Duodenal mucosa (tissue), 2 donors: ENCODE measurements at regions not wholly inside any gene's neighbourhood (a gene's known extent, or its start where the extent isn't known, plus 50 kb on each side); places are given as distances from the start of the nearest gene placed in this dataset.

Experiments used
- H3K27ac ChIP-seq: one replicate; pipeline ENCODE4 v1.7.0; 2013; ENCODE audit warnings: low read depth, low read length
- H3K27me3 ChIP-seq, 2 donors: one replicate each; pipeline ENCODE4 v1.7.0; 2013; ENCODE audit warnings: low read length in 2 of 2, control low read depth in 1 of 2; ENCODE audit not compliant: insufficient read depth in 2 of 2, control insufficient read depth in 1 of 2
- H3K36me3 ChIP-seq, 2 donors: one replicate each; pipeline ENCODE4 v1.7.0; 2013; ENCODE audit warnings: low read length in 2 of 2, control low read depth in 1 of 2; ENCODE audit not compliant: insufficient read depth in 2 of 2, control insufficient read depth in 1 of 2
- H3K4me1 ChIP-seq, 2 donors: one replicate each; pipeline ENCODE4 v1.7.0; 2013; ENCODE audit warnings: low read length in 2 of 2, control low read depth in 1 of 2; ENCODE audit not compliant: insufficient read depth in 2 of 2, control insufficient read depth in 1 of 2
- H3K4me3 ChIP-seq, 2 donors: one replicate each; pipeline ENCODE4 v1.7.0; 2013; ENCODE audit warnings: low read length in 2 of 2, low read depth in 1 of 2
- H3K9ac ChIP-seq, 2 donors: one replicate each; pipeline ENCODE4 v1.7.0; 2013; ENCODE audit warnings: low read length in 2 of 2, low read depth in 1 of 2
- H3K9me3 ChIP-seq, 2 donors: one replicate each; pipeline ENCODE4 v1.7.0; 2013; ENCODE audit warnings: low read length in 2 of 2, control low read depth in 1 of 2; ENCODE audit not compliant: control insufficient read depth in 1 of 2

DNA sequence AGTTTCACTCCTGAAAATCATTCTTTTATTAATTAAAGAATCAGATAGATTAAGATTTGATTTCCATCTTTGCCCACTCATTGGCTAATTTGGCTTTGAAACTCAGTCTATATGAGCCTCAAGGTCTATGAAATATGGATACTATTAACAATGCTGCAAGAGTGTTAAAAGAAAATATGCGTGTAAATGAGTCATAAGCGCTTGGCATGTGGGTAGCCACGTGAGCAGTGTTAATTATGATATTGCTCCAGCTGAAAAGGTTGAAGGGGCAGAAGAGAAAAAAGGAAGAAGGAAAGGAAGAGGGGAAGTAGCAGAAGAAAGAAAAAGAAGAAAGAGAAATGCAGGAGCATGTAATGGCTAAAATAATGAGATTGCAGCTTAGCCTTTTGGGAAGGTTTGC, 151.4 kb downstream of the CHRM3 start:
- no peaks in the 10 kb centered on the region for H3K9me3 ChIP-seq
- peaks cover 0 to 6% of the 10 kb centered on the region in 2 donors for H3K4me1 ChIP-seq
- H3K27me3 ChIP-seq = no peaks in the 10 kb centered on the region
- H3K36me3 ChIP-seq = no peaks in the 10 kb centered on the region
- no peak overlapping the region for H3K9ac ChIP-seq
- H3K27ac ChIP-seq = no peak overlapping the region
- H3K4me3 ChIP-seq = no peak overlapping the region

DNA sequence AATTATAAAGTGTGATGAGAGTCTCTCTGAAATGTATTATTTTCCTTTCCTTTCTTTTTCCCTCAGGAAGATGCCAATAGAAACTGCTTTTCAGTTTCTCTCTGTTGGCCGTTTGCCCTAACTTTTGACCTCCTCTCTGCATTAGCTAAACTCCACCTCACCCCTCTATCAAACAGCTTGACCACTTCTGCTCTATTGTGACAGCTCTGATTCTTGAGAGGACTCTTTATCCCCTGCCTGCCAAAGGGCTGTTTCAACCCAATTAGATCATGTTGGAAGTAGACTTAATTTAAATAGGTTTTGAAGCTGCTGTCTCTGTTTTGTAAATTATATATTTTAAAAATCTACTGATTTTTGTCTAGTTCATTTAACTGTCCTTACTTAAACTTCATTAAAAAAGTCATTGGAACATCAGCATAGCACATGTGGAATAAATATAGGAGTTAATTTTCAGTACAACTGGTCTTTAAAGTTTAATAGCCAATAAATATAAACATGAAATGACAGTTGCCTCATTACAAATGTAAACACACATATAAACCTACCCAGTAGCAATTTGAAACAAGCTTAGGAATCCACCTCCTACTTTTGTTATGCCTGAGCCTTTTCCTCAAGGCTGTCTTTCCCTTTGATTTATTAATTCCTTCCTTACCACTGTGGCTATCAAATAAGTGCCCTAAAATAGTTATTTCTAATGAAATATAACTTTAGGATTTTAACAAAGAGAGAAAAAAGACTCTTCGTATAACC, 152.0 kb downstream of the CHRM3 start:
- H3K36me3 ChIP-seq = no peaks in the 10 kb centered on the region
- peaks cover 0 to 6% of the 10 kb centered on the region in 2 donors for H3K4me1 ChIP-seq
- H3K27ac ChIP-seq = no peak overlapping the region
- H3K4me3 ChIP-seq = no peak overlapping the region
- H3K27me3 ChIP-seq = no peaks in the 10 kb centered on the region
- H3K9me3 ChIP-seq = no peaks in the 10 kb centered on the region
- no peak overlapping the region for H3K9ac ChIP-seq

DNA sequence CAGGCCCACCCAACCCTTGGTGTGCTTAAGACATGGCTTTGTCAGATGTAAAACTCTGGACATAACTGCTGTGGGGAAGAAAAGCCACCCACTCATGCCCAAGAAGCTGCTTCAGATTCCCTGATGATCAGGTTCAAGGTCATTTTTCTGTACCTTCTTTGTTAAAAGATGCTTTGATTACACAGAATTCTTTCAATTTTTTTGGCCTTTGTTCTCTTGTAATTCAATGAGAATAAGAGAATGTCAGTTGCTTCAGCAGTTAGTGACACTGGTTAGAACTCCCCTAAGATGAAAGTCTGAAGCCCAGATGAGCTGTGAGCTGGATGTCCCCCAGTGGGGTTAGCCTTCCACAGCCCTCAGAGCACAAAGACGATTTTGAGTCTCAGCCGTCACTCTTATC, 152.7 kb downstream of the CHRM3 start:
- Histone ChIP-seq H3K36me3 (no peaks in the 10 kb centered on the region), H3K4me3 (no peak overlapping the region), H3K27me3 (no peaks in the 10 kb centered on the region), H3K9me3 (no peaks in the 10 kb centered on the region), H3K4me1 (peaks cover 0 to 6% of the 10 kb centered on the region in 2 donors), H3K9ac (no peak overlapping the region), H3K27ac (no peak overlapping the region)

DNA sequence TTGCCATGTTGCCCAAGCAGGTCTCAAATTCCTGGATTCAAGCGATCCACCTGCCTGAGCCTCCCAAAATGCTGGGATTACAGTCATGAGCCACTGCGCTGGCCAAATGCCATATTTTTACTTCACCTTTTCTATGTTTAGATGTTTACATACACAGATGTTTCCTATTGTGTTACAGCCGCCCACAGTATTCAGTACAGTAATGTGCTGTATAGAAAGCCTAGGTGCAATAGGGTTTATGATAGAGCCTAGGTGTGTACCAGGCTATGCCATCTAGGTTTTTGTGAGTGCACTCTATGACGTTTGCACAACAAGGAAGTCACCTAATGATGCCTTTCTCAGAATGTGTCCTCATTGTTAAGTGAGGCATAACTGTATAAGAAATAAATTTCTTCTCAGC, 153.4 kb downstream of the CHRM3 start:
- Histone ChIP-seq H3K36me3 (no peaks in the 10 kb centered on the region), H3K4me1 (peaks cover 0 to 6% of the 10 kb centered on the region in 2 donors), H3K27ac (no peak overlapping the region), H3K27me3 (no peaks in the 10 kb centered on the region), H3K9me3 (no peaks in the 10 kb centered on the region), H3K4me3 (no peak overlapping the region), H3K9ac (no peak overlapping the region)

DNA sequence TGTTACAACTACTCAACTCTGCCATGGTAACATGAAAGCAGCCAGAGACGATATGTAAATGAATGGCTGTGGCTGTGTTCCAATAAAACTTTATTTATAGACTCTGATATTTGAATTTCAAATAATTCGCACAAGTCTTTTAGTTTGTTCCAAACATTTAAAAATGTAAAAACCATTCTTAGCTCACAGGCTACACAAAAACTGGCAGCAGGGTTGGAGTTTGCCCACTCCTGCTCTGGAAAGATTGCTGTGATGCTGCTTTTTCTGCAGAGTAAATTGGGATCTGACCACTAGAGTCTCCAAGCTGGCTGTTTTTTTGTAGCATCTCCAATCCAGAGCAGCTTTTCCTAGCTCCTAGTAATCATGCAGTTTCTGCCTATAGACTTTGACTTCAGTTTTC, 157.5 kb downstream of the CHRM3 start:
- Histone ChIP-seq H3K9me3 (no peaks in the 10 kb centered on the region), H3K36me3 (no peaks in the 10 kb centered on the region), H3K27me3 (no peaks in the 10 kb centered on the region)

DNA sequence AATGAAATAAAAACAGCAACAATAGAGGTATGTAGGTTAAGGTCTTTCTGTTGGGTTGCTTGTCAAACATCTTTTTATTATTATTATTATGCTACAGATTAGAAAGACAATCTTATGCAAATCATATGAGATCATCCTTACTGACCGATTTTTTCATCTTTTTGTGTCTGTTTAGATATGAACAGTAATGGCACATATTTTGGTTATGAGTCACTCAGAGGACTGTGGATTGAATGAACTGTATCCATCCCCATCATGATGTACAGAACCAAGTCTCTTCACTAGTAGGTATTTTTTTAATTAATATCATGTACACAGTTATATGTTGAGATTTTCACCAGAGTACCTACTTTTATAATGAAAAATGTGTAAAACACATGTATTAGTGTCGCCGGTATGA, 159.1 kb downstream of the CHRM3 start:
- Histone ChIP-seq H3K9ac (no peak overlapping the region), H3K27me3 (no peaks in the 10 kb centered on the region), H3K4me1 (no peaks in the 10 kb centered on the region), H3K4me3 (no peak overlapping the region), H3K27ac (no peak overlapping the region), H3K36me3 (no peaks in the 10 kb centered on the region), H3K9me3 (no peaks in the 10 kb centered on the region)

More for the DNA sequence above, 157.5 kb downstream of the CHRM3 start:
- H3K27ac ChIP-seq = no peak overlapping the region
- H3K9ac ChIP-seq = no peak overlapping the region
- no peak overlapping the region for H3K4me3 ChIP-seq
- H3K4me1 ChIP-seq = no peaks in the 10 kb centered on the region

DNA sequence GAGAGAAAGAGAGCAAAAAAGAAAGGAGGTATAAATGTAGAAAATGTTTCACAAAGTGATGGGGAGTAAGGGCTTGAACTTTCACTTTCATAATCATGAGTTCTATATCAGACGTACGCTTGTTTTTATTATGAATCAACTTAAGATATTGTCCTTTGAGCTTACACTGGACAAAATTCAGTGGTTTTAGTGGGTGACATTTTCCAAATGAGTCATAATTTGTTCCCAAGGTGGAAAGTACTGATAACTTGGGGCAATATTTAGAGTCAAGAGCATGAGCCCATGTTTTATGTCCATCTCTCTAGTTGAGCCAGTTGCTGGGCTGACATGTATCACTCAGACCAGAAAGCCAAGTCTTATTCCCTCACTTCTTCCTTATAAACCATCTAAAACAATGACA, 161.6 kb downstream of the CHRM3 start:
- H3K9me3 ChIP-seq = no peaks in the 10 kb centered on the region
- H3K4me3 ChIP-seq = peak overlapping the region; percentile 26 to 43
- H3K9ac ChIP-seq = no peak overlapping the region
- H3K36me3 ChIP-seq = no peaks in the 10 kb centered on the region
- no peak overlapping the region for H3K27ac ChIP-seq
- no peaks in the 10 kb centered on the region for H3K27me3 ChIP-seq
- no peaks in the 10 kb centered on the region for H3K4me1 ChIP-seq

DNA sequence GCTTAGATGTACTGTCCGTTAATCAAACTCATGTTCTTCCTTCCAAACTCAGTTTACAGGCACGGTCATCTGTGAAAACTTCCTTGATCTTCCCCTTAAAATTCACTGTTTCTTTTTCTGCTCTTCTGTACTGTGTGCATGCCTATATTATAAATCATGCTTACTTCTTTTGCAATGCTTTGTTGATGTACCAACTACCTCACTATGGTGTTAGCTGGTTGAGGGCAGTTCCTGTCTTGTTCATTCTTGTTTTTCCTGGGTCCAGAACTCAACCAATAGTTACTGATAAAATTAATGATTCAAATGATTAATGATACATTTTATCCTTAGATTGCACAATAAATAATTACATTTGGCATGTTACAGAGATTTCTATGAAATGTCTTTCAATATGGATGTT, 163.8 kb downstream of the CHRM3 start:
- H3K9me3 ChIP-seq = no peaks in the 10 kb centered on the region
- H3K9ac ChIP-seq = no peak overlapping the region
- H3K36me3 ChIP-seq = no peaks in the 10 kb centered on the region
- H3K4me3 ChIP-seq = no peak overlapping the region
- no peaks in the 10 kb centered on the region for H3K4me1 ChIP-seq
- H3K27me3 ChIP-seq = no peaks in the 10 kb centered on the region
- H3K27ac ChIP-seq = no peak overlapping the region

DNA sequence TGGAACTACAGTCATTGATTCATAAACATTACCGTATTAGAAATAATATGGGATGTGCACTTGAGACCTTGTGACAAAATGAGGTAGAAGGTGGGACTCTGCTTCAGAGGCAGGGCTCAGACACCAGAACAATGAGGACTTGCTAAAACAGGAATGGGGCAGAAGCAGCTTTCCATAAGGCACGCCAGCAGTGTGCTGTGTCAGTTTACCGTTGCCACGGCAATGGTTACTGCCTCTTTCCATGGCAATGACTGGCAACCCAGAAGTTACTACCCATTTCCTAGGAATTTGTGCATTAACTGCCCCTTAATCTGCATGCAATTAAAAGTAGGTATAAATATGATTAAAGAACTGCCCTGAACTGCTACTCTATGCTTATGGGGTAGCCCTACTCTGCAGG, 169.0 kb downstream of the CHRM3 start:
- Histone ChIP-seq H3K4me1 (peaks cover 3 to 11% of the 10 kb centered on the region in 2 donors), H3K27me3 (no peaks in the 10 kb centered on the region), H3K4me3 (no peak overlapping the region), H3K9me3 (no peaks in the 10 kb centered on the region), H3K36me3 (no peaks in the 10 kb centered on the region), H3K9ac (no peak overlapping the region), H3K27ac (no peak overlapping the region)

DNA sequence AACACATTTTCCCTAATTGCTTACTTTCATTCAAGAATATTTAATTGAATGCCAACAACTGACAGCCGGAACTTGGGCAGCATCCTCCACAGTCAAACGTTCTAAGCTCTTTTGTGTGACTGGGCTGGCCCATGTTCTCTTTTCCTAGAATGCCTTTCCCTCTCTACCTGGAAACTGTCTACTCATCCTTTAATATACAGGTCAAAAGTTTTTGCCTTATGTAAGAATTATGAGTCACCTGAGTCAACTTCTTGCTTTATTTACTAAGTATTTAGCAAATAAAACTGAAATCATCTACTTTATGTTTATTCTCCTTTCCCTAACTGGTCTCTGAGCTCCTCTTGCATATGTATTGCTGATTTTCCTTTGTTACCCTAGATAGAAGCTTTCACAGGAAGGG, 172.2 kb downstream of the CHRM3 start:
- Histone ChIP-seq H3K9ac (no peak overlapping the region), H3K4me1 (peaks cover 3 to 11% of the 10 kb centered on the region in 2 donors), H3K9me3 (no peaks in the 10 kb centered on the region), H3K27ac (no peak overlapping the region), H3K27me3 (no peaks in the 10 kb centered on the region), H3K4me3 (no peak overlapping the region), H3K36me3 (no peaks in the 10 kb centered on the region)
